ENCODE measurements at regions not wholly inside any gene's neighbourhood (a gene's known extent, or its start where the extent isn't known, plus 50 kb on each side); places are given as distances from the start of the nearest gene placed in this dataset.

GRCh38 chr11:92168936-92169335 lies 55.7 kb upstream of the FAT3 start:
- TF ChIP-seq CTCF (IDR thresholded peaks at IDR 0.05), result no peak
- no peak for TF ChIP-seq POLR2AphosphoS5 (IDR thresholded peaks at IDR 0.05)
